ENCODE measurements at regions not wholly inside any gene's neighbourhood (a gene's known extent, or its start where the extent isn't known, plus 50 kb on each side); places are given as distances from the start of the nearest gene placed in this dataset.
"Not testable (repeated sequence)": the region's sequence is repeated elsewhere in the genome, so short reads cannot be mapped to it uniquely, and the experiment has no call there.

GRCh38 chr6:134574491-134574890 is 256.6 kb upstream of the SGK1 start:
- Histone ChIP-seq H3K27me3 (no peaks in the 10 kb centered on the region), H3K36me3 (no peaks in the 10 kb centered on the region), H3K27ac (no peak overlapping the region), H3K4me3 (no peak overlapping the region), H3K9me3 (no peaks in the 10 kb centered on the region), H3K4me1 (no peaks in the 10 kb centered on the region)
- intact Hi-C loops (cut with DNase I), result no loop called here
- TF ChIP-seq CTCF (IDR thresholded peaks at IDR 0.05), result no peak
- no peak for TF ChIP-seq POLR2A (IDR thresholded peaks at IDR 0.05)
- no peak for DNase-seq
- WGBS (ENCODE audit: insufficient coverage, low coverage, low lambda C conversion rate, missing lambda C conversion rate), result 50% methylated on average over 5 of the region's 5 CpGs
- no peak for ATAC-seq

GRCh38 chr6:134569996-134570395 is 252.1 kb upstream of the SGK1 start:
- H3K4me3 ChIP-seq; intact Hi-C loops (cut with DNase I); H3K4me1 ChIP-seq; DNase-seq; H3K9me3 ChIP-seq; H3K27ac ChIP-seq; H3K27me3 ChIP-seq; ATAC-seq; H3K36me3 ChIP-seq: not testable (repeated sequence)
- 56% methylated on average over 3 of the region's 3 CpGs for WGBS (ENCODE audit: insufficient coverage, low coverage, low lambda C conversion rate, missing lambda C conversion rate)

GRCh38 chr6:134564705-134565104 is 246.8 kb upstream of the SGK1 start:
- Histone ChIP-seq H3K4me1 (peaks cover 0 to 6% (median 2%) of the 10 kb centered on the region in 4 donors), H3K27me3 (no peaks in the 10 kb centered on the region), H3K27ac (no peak overlapping the region), H3K4me3 (no peak overlapping the region), H3K36me3 (no peaks in the 10 kb centered on the region), H3K9me3 (no peaks in the 10 kb centered on the region)
- intact Hi-C loops (cut with DNase I), result no loop called here
- DNase-seq (no peak), ATAC-seq (no peak)
- 80% methylated on average over 5 of the region's 5 CpGs for WGBS (ENCODE audit: insufficient coverage, low coverage, low lambda C conversion rate, missing lambda C conversion rate)
- no peak for TF ChIP-seq CTCF (IDR thresholded peaks at IDR 0.05)
- TF ChIP-seq POLR2A (IDR thresholded peaks at IDR 0.05), result no peak

- TF ChIP-seq CTCF (IDR thresholded peaks at IDR 0.05), result no peak
- TF ChIP-seq POLR2A (IDR thresholded peaks at IDR 0.05), result no peak
- no peaks in the 10 kb centered on the region for H3K27me3 ChIP-seq
- no peak overlapping the region for H3K4me3 ChIP-seq
- DNase-seq (no peak), ATAC-seq (peak; percentile 59 to 82 (median 67))
- H3K27ac ChIP-seq, result no peak overlapping the region
- H3K4me1 ChIP-seq, result peaks cover 0 to 16% (median 2%) of the 10 kb centered on the region in 4 donors
- intact Hi-C loops (cut with DNase I), result no loop called here
- no peaks in the 10 kb centered on the region for H3K9me3 ChIP-seq
- H3K36me3 ChIP-seq, result no peaks in the 10 kb centered on the region
Measured at GRCh38 chr6:134560019-134560418, 242.1 kb upstream of the SGK1 start.

GRCh38 chr6:134557509-134557908 is 239.6 kb upstream of the SGK1 start:
- H3K4me3 ChIP-seq, result no peak overlapping the region
- peaks cover 0 to 17% (median 2%) of the 10 kb centered on the region in 4 donors for H3K4me1 ChIP-seq
- H3K27me3 ChIP-seq, result no peaks in the 10 kb centered on the region
- no peak overlapping the region for H3K27ac ChIP-seq
- WGBS (ENCODE audit: insufficient coverage, low coverage, low lambda C conversion rate, missing lambda C conversion rate), result 25% methylated on average over 1 of the region's 1 CpG
- H3K9me3 ChIP-seq, result no peaks in the 10 kb centered on the region
- intact Hi-C loops (cut with DNase I), result no loop called here
- no peaks in the 10 kb centered on the region for H3K36me3 ChIP-seq
- ATAC-seq (no peak), DNase-seq (no peak)
- TF ChIP-seq POLR2A (IDR thresholded peaks at IDR 0.05), result no peak

- intact Hi-C loops (cut with DNase I), result no loop called here
- no peaks in the 10 kb centered on the region for H3K9me3 ChIP-seq
- TF ChIP-seq POLR2A (IDR thresholded peaks at IDR 0.05) (no peak), CTCF (IDR thresholded peaks at IDR 0.05) (no peak)
- H3K4me1 ChIP-seq, result peaks cover 0 to 23% (median 4%) of the 10 kb centered on the region in 4 donors
- H3K4me3 ChIP-seq, result no peak overlapping the region
- 29% methylated on average over 1 of the region's 1 CpG for WGBS (ENCODE audit: insufficient coverage, low coverage, low lambda C conversion rate, missing lambda C conversion rate)
- DNase-seq (no peak), ATAC-seq (peak in 3 of 4 donors; percentile 51 to 73 (median 52))
- H3K36me3 ChIP-seq, result no peaks in the 10 kb centered on the region
- H3K27ac ChIP-seq, result peak overlapping the region in 2 of 3 donors; percentile 5 to 22
- H3K27me3 ChIP-seq, result no peaks in the 10 kb centered on the region
Measured at GRCh38 chr6:134555672-134556071, 237.8 kb upstream of the SGK1 start.

Data from right lobe of liver (tissue), 6 donors.